ENCODE measurements at regions not wholly inside any gene's neighbourhood (a gene's known extent, or its start where the extent isn't known, plus 50 kb on each side); places are given as distances from the start of the nearest gene placed in this dataset.

DNA sequence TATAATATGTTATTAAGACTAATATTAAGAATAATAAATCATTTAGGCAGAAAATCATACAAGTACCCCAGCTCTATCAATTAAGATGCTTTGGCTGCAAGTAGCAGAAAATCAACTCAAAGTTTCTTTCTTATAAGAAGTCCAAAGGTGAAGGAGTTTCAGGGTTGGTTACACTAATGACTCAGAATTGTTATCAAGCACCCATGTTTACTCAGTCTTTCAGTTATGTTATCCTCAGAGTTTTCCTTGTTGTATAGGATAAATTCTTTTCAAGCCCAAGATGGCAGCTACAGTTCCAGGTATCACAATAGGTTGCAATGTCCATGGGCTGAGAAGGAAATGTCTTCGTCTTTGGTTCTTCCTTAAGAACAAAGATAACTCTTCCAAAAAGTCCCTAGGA is 163.6 kb downstream of the TNFSF18 start:
- no peak for DNase-seq (ENCODE audit: low read depth)

- no peak for DNase-seq (ENCODE audit: low read depth)
These were observed 157.4 kb downstream of the TNFSF18 start for GRCh38 chr1:172893146-172893841.

DNA sequence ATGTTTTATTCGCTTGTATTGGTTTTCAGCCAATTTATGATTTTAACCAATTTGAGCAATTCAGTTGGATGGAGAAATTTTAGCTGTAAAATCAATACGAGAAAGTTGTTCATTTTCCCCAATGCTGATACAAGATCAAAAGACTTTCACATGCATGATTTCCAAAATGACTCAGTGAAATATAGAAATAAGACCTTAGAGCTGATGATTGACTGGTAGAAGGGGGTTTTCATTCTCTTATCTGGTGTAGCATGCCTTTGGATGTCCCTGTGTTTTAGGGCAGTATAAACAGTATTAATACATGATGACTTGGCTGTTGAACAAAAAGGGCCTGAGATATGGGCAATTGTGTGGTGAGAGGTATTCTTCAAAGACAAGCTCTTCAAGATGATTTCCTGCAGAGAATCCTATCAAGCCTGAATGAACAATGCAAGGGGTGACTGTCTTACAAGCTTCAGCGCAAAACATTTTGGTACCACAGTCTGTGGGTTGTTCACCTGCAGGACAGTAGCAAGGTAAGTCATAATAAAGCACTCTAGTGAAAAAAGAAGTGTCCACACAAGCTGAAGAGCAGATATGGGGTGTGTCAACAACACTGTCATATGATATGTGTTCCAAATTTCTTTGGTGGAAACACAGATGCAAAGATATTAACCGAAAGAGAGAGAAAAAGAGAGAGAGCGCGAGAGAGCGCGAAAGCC is 156.2 kb downstream of the TNFSF18 start:
- no peak for DNase-seq (ENCODE audit: low read depth)

GRCh38 chr1:172895050-172895460 is 155.7 kb downstream of the TNFSF18 start:
- DNase-seq (ENCODE audit: low read depth) = peak; percentile 41

GRCh38 chr1:172895761-172896160 is 155.0 kb downstream of the TNFSF18 start:
- DNase-seq (ENCODE audit: low read depth) = no peak

DNA sequence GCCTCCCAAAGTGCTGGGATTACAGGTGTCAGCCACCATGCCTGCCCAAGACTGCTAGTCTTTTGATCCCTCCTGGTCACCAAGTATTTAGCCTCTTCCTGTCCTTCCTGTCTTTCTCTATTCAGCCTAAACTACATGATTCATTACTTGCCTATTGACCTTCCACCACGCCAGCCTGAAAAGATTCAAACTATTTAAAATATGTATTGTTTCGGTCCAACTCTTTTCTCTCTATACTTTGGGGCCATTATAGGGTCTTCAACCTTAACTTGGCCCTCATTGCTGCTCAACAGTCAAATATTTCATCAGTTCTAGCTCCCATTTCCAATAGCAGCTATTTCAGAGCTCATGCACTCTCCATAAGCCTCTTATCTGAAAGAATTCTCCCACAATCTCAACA is 153.0 kb downstream of the TNFSF18 start:
- peak; percentile 87 for DNase-seq (ENCODE audit: low read depth)

DNA sequence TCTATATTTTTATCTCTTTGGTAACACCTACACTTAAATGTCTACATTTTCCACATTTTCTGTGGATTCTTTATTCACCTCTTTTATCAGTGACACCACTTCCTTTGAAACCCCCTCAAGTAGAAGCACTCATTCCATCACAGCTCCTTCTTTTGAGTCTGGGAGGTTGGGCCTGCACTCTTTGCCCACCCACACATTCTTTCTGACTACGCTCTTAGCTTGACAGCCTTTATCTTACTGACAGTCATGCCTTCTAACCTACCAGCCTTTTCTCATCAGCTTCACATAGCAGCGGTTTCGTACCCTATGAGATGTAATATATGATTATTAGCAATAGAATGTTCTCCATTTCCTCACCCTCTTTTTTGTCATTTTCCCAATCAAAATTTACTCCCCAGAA is 151.9 kb downstream of the TNFSF18 start:
- peak; percentile 40 for DNase-seq (ENCODE audit: low read depth)

DNA sequence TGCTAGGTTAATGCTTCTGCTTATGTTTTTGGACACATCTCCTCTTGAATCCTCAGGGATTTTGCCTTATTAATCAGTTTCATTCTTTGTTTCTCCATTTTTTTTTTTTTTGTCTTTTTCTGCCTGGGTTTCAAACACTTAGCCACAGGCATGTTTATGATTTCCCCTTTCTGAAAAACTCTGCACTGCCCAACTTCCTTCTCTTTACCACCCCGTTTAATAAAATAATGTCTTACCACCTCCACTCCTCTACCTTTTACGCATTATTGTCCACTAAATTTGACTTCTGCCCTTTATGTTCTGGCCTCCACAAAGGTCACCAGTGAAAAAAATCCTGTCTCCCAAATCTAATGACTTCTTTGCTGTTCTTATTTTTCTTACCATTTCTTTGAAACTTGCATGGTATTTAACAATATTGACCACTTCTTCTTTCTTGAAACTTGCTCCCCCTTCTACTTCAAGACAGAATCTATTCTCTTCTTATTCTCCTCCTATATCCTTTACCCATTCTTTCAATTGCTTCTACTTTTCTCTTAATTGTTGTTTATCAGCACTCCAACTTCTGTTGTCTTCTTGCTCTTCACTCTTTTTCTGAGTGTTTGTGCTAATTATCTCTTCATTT is 150.3 kb downstream of the TNFSF18 start:
- no peak for DNase-seq (ENCODE audit: low read depth)

- DNase-seq (ENCODE audit: low read depth) = no peak
These were observed 148.5 kb downstream of the TNFSF18 start for GRCh38 chr1:172902200-172902599.

GRCh38 chr1:172902861-172903381 is 147.8 kb downstream of the TNFSF18 start:
- DNase-seq (ENCODE audit: low read depth) = peak; percentile 93

GRCh38 chr1:172903581-172904220 is 147.0 kb downstream of the TNFSF18 start:
- peak; percentile 90 for DNase-seq (ENCODE audit: low read depth)

DNA sequence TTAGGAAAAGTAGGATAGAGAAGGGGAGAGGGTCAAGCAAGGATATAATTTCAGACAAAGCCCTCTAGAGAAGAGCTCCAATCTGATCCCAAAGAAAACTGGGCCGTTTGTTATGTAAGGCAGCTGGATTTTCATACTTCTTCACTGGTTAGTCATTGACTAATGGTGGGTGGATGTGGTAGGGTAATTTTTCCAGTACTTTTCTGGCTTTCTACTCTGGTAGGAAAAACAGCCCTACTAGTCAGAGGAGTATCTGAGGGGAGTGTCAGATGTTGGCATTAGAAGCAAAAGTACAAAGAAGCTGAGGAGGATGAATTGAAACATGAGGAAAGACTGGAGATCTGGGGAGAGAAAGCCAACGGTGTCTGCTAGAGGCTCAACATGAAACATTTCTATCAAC is 145.3 kb downstream of the TNFSF18 start:
- peak; percentile 42 for DNase-seq (ENCODE audit: low read depth)

DNA sequence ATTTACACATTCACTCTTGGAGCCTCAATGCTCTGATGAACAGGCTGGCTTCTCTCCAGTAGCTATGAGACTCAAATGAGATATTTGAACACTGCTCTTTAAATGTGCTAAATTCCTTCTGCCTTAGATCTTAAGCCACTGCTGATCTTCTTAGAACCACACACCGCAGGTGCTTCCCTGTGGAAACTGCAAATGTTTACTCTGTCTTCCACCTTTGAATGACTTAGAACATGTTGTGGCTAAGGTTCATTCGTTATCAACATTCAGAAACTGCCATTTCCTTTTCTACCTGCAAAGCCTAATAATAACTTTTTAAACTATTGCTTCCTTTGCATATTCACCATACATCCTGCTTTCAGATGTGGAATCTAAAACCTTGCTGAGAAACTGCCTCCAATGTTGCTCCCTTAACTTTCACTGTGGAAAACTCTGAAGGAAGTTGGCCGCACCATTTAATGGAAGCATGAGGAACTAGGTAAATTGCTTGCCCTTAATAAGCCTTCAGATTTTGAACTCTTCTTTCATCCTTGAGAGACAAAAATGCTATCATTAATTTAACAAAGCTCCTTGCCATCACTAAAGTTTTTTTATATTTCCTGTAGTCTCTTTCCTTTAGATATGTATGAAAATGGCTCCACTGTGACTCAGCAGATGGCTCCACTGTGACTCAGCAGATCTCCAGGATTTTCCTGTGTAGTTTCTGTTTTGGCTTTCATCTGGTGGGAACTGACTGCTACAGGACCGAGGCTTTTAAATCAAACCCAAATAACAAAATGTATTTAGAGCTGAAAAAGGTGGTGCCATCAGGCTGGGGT is 143.8 kb downstream of the TNFSF18 start:
- DNase-seq (ENCODE audit: low read depth) = peak; percentile 96

DNA sequence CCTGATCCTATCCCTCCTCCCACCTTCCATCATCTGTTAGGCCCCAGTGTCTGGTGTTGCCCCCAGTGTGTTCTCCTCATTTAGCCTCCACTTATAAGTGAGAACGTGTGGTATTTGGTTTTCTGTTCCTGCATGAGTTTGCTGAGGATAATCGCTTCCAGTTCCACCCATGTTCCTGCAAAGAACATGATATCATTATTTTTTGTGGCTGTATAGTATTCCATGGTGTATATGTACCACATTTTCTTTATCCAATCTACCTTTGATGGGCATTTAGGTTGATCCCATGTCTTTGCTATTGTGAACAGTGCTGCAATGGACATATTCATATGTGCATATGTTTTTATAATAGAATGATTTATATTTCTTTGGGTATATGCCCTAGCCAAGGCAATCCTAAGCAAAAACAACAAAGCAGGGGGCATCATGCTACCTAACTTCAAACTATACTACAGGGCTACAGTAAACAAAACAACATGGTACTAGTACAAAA is 142.9 kb downstream of the TNFSF18 start:
- no peak for DNase-seq (ENCODE audit: low read depth)

DNA sequence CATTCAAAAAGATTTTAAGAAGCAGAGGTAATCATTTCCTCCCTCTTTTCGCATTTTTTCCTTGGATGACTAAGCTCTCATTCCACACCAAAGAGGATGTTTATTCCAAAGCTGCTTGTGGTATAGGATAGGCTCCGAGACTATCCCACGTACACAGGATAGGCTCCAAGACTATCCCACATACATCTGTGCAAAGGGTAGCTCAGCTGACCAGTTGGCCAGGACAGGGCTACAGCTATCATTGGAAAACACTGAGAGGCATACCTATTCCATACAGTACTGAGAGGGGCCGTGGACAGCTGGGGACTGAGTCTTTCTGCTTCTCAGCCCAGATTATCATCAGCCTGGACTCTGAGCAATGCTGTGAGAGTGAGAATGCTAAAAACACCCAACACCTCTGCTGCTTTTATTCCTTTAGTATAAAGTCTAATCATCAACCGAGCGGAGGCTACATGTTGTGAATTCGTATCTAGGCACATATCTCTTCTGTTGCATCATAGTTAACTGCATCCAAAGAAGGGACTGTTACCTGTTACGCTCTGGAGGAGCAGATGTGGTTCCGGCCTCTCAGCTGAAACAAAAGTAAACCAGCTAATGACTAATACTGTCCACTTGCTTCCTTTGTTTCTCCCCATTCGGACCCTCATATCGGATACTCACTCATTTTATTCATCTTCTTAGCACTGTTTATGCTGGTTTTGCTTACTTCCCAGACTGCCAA is 141.0 kb downstream of the TNFSF18 start:
- peak; percentile 98 for DNase-seq (ENCODE audit: low read depth)

- DNase-seq (ENCODE audit: low read depth) = no peak
These were observed 137.9 kb downstream of the TNFSF18 start for GRCh38 chr1:172912765-172913260.

DNA sequence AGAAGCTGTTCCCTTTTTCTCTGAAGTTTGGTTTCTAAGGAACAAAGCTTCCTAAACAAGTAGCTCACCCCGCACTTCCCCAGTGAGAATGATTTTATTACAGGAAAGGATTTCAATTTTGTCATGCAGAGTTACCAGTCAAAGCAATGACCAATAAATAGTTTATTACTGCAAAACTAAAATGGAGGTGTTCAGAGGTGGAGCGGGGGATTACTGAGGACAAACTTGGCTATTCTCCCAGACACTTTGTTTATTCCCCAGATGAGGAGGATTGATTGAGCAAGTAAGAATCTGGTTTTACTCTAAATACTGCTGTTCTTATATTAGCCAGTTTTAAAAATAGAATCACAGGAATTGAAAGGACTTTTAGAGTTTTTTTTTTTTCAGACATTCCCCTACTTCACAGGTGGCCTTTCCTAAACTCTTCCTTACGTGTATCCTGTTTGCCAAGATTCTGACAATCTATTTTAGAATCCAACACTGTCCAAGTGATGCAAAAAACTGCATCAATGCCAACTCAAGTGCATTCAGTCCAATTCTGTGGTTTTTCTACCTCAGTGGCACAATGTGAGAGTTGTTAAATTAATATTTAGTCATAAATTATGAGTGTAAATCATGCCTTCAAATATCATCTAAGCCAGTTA is 136.1 kb downstream of the TNFSF18 start:
- peak; percentile 73 for DNase-seq (ENCODE audit: low read depth)

DNA sequence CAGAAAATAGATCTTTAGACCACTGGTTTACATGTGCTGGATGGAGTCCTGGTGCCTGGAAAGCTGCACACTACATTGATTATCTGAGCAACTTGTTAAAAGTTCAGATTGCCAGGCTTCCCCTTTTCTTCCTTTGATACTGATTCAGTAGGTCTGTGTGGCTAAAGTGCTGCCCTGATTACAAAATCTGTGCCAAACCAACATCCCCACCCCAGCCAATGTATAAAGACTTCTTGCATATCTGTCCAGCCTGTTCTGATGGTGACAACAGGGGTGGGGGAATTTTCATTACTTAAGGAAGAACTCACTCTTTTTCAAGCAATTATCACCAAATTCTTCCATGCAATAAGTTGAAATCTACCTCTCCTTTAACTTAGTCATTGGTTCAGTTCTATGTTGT is 135.5 kb downstream of the TNFSF18 start:
- DNase-seq (ENCODE audit: low read depth) = no peak

DNA sequence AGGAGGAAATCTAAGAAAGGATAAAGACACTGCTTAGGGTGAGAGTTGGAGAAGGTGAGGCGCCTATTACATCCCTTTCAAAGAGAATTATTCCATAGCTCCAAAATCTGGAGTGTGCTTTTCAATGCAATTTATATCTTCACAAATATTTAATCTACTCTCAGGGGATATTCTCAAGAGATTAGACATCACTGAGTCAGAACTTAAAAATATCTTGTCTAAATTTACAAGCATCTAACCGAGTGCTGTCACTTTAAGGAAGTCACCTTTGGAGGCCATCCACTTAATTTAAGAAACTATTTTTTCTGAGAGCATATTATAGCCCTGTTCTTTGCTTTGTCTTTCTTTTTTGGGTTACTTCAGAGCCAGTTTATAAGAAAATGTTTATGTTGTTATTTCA is 134.6 kb downstream of the TNFSF18 start:
- DNase-seq (ENCODE audit: low read depth) = peak; percentile 52

GRCh38 chr1:172917972-172918371 is 132.8 kb downstream of the TNFSF18 start:
- peak; percentile 99 for DNase-seq (ENCODE audit: low read depth)
